Chondrocyte (in vitro differentiated cells): ENCODE measurements at regions not wholly inside any gene's neighbourhood (a gene's known extent, or its start where the extent isn't known, plus 50 kb on each side); places are given as distances from the start of the nearest gene placed in this dataset.

ENCODE experiments used
- DNase-seq: peaks from one replicate; pipeline ENCODE4 v3.0.0; 2021; ENCODE audit warnings: mixed read lengths, low spot score
- H3K27ac Mint-ChIP-seq: one replicate; pipeline ENCODE4 v1.8.0; 2021; ENCODE audit warnings: mild to moderate bottlenecking, moderate library complexity, mixed read lengths; ENCODE audit not compliant: unreplicated experiment
- H3K27me3 Mint-ChIP-seq: 2 replicates; pipeline ENCODE4 v1.8.0; 2021; ENCODE audit warnings: low read depth, mixed read lengths
- H3K36me3 Mint-ChIP-seq: 2 replicates; pipeline ENCODE4 v1.8.0; 2021; ENCODE audit warnings: low read depth, mixed read lengths
- H3K4me1 Mint-ChIP-seq: 2 replicates; pipeline ENCODE4 v1.8.0; 2021; ENCODE audit warnings: low read depth, mild to moderate bottlenecking, mixed read lengths
- H3K4me3 Mint-ChIP-seq: one replicate; pipeline ENCODE4 v1.8.0; 2021; ENCODE audit warnings: mild to moderate bottlenecking, moderate library complexity, mixed read lengths; ENCODE audit not compliant: unreplicated experiment
- H3K9me3 Mint-ChIP-seq: 2 replicates; pipeline ENCODE4 v1.8.0; 2021; ENCODE audit warnings: low read depth, mixed read lengths
- TF ChIP-seq, protein P1 (sequence below): fragments of 200-600 bp; sonication (generic); IDR thresholded peaks from 2 replicates; pipeline ENCODE4 v1.5.0; 2021; ENCODE audit warnings: antibody characterized with exemption, mild to moderate bottlenecking, moderate library complexity

DNA sequence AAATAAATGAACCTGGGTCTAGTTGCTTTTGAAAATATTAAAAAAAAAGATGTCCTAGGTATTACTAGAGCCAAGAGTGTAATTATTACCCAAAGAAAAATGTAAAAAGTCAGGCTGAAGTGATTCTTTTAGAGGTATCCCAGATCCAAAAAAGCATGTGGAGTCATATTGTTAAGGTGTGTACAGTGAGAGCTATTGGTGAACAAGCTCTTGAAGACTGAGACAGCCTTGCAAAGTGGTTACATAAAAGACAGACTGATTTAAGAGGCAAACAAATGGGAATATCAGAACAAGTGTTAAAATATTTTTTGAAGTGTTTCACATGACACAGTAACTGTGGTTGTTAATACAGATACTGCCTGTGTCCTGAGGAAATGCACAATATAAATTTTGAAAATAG is 624.5 kb downstream of the PLOD2 start:
- TF ChIP-seq, protein P1, sequence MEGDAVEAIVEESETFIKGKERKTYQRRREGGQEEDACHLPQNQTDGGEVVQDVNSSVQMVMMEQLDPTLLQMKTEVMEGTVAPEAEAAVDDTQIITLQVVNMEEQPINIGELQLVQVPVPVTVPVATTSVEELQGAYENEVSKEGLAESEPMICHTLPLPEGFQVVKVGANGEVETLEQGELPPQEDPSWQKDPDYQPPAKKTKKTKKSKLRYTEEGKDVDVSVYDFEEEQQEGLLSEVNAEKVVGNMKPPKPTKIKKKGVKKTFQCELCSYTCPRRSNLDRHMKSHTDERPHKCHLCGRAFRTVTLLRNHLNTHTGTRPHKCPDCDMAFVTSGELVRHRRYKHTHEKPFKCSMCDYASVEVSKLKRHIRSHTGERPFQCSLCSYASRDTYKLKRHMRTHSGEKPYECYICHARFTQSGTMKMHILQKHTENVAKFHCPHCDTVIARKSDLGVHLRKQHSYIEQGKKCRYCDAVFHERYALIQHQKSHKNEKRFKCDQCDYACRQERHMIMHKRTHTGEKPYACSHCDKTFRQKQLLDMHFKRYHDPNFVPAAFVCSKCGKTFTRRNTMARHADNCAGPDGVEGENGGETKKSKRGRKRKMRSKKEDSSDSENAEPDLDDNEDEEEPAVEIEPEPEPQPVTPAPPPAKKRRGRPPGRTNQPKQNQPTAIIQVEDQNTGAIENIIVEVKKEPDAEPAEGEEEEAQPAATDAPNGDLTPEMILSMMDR = no peak
- Mint-ChIP-seq H3K4me1 (peaks cover 5% of the 10 kb centered on the region), H3K4me3 (no peak overlapping the region), H3K36me3 (no peaks in the 10 kb centered on the region), H3K9me3 (peaks cover 8% of the 10 kb centered on the region), H3K27ac (no peak overlapping the region), H3K27me3 (no peaks in the 10 kb centered on the region)
- no peak for DNase-seq

DNA sequence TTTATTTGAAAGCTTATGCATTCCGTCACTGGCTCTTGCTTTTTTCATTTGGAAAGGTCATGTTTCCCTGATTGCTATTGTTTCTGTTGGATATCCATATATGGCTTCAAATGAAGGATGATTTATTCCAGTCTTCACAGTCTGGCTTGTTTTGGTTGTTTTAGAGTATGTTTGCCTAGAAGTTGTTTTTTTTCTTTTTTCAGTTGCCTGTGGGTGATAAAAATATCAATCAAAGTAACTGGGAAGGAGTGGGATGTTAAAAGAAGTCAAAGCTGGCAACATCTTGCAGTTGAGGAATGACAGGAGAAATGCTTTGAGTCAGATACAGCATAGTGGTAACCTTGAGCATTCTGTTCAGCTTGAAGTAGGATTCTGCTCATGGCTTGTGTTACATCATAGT is 610.5 kb downstream of the PLOD2 start:
- Mint-ChIP-seq H3K4me1 (no peaks in the 10 kb centered on the region), H3K36me3 (no peaks in the 10 kb centered on the region), H3K9me3 (peaks cover 5% of the 10 kb centered on the region), H3K27ac (no peak overlapping the region), H3K4me3 (no peak overlapping the region), H3K27me3 (peaks cover 2% of the 10 kb centered on the region)
- DNase-seq = no peak
- TF ChIP-seq, protein P1 = no peak

DNA sequence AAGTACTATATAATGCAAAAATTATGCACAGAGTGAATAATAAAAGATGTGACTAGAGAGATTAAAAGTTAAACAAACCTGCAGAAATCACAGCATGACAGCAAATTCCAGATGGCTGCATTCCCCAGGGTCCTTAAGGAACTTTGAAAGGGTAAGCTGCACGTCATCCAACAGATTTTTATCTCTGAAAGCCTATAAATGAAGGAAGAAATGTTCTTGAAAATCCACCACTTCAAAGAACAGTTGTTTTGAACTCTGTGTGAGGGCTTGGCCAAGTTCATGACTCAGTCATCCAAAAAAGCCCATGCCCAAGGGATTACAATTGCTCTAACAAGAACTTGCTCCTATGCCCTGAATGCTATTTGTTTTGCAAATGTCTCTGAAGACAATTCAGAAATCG is 603.6 kb downstream of the PLOD2 start:
- peaks cover 2% of the 10 kb centered on the region for H3K9me3 Mint-ChIP-seq
- no peak overlapping the region for H3K27ac Mint-ChIP-seq
- no peaks in the 10 kb centered on the region for H3K36me3 Mint-ChIP-seq

DNA sequence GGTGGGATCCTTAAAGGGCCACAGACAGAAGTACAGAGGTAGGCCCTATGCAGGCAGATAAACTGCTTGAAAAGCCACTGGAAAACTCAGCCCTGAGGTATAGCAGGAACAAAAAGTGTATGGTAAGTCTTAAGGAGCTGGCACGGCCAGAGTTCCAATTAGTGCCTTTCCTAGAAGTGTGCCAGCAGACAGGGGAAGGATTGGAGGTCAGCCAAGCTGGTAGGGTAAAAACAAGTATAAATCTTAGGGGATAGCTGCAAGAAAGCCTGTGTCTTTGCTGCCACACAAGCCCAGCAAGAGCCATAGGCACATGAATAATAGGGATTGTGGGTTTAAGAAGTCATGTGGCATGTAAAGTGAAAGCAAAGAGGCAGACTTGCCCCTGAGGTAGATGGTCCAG is 582.5 kb downstream of the PLOD2 start:
- H3K36me3 Mint-ChIP-seq = no peaks in the 10 kb centered on the region
- no peak overlapping the region for H3K27ac Mint-ChIP-seq
- H3K4me1 Mint-ChIP-seq = no peaks in the 10 kb centered on the region
- H3K27me3 Mint-ChIP-seq = peaks cover 2% of the 10 kb centered on the region
- peaks cover 3% of the 10 kb centered on the region for H3K9me3 Mint-ChIP-seq
- H3K4me3 Mint-ChIP-seq = no peak overlapping the region
- TF ChIP-seq, protein P1 = no peak
- no peak for DNase-seq

More for the DNA sequence above, 603.6 kb downstream of the PLOD2 start:
- TF ChIP-seq, protein P1 = no peak
- Mint-ChIP-seq H3K4me1 (peaks cover 4% of the 10 kb centered on the region), H3K4me3 (no peak overlapping the region), H3K27me3 (no peaks in the 10 kb centered on the region)
- no peak for DNase-seq

- DNase-seq = no peak
- Mint-ChIP-seq H3K4me1 (no peaks in the 10 kb centered on the region), H3K27ac (no peak overlapping the region), H3K36me3 (no peaks in the 10 kb centered on the region), H3K9me3 (peaks cover 3% of the 10 kb centered on the region), H3K4me3 (no peak overlapping the region), H3K27me3 (no peaks in the 10 kb centered on the region)
- TF ChIP-seq, protein P1 = no peak
Observed at GRCh38 chr3:145581694-145582093, 579.3 kb downstream of the PLOD2 start.
